Activated B cell treated with CpG ODN at 0.5 μM for 24 hours (primary cell): ENCODE measurements at regions not wholly inside any gene's neighbourhood (a gene's known extent, or its start where the extent isn't known, plus 50 kb on each side); places are given as distances from the start of the nearest gene placed in this dataset.

Experiments
- ATAC-seq: fragments of 200-7000 bp; cut with Tn5 transposase; one replicate; pipeline ENCODE4 v1.10.0; 2021; ENCODE audit warnings: low read depth, mild to moderate bottlenecking, moderate library complexity
- CTCF ChIA-PET: fragments of 350-600 bp; sonication (Branson Sonifier 250); formaldehyde crosslinking; loops from one replicate; lab custom pipeline; 2021; ENCODE audit warnings: antibody characterized with exemption; lab: Charles Lee
- POLR2A ChIA-PET: fragments of 350-600 bp; sonication (Branson Sonifier 250); formaldehyde crosslinking; loops from one replicate; lab custom pipeline; 2021; ENCODE audit warnings: antibody characterized with exemption; lab: Charles Lee
- DNase-seq: peaks from one replicate; pipeline ENCODE4 v3.0.0; 2022
- H3K27ac Mint-ChIP-seq: one replicate; pipeline ENCODE4 v1.8.0; 2020; ENCODE audit warnings: mixed read lengths
- H3K27me3 Mint-ChIP-seq: one replicate; pipeline ENCODE4 v1.8.0; 2021; ENCODE audit warnings: mixed read lengths
- H3K36me3 Mint-ChIP-seq: one replicate; pipeline ENCODE4 v1.8.0; 2021; ENCODE audit warnings: low read depth, mixed read lengths
- H3K4me1 Mint-ChIP-seq: one replicate; pipeline ENCODE4 v1.8.0; 2021; ENCODE audit warnings: mixed read lengths
- H3K4me3 Mint-ChIP-seq: one replicate; pipeline ENCODE4 v1.8.0; 2020; ENCODE audit warnings: mild to moderate bottlenecking, mixed read lengths
- H3K9me3 Mint-ChIP-seq: one replicate; pipeline ENCODE4 v1.8.0; 2020; ENCODE audit warnings: mixed read lengths
- intact Hi-C: fragments of 100-400 bp; cut with micrococcal nuclease; formaldehyde crosslinking; loops from one replicate; pipeline ENCODE4 v1.15.1; 2024
- TF ChIP-seq, protein P1 (sequence below): fragments of 200-600 bp; IDR thresholded peaks from one replicate; pipeline ENCODE4 v1.8.0; 2022; ENCODE audit warnings: antibody characterized with exemption, mild to moderate bottlenecking

DNA sequence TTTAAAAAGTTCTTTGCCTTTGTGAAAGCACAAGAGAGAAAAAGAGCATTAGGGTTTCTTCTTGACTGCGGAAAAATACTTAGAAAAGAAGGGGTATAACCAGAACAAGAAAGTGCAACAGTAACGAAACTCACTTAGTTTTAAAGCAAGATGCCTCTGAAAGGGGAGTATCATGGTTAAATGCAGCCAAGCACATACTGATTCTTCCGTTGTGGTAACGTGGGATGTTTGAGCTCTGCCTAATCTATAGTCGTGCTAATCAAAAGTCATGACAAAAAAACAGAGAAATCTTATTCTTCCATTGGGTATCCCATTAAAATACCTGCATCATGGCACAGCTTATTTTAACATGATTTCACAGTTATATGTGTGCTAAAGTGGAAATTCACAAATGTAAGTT is 187.8 kb upstream of the LRFN5 start:
- Mint-ChIP-seq H3K4me3 (no peak overlapping the region), H3K9me3 (no peaks in the 10 kb centered on the region), H3K27ac (no peak overlapping the region), H3K4me1 (no peaks in the 10 kb centered on the region), H3K36me3 (no peaks in the 10 kb centered on the region), H3K27me3 (no peaks in the 10 kb centered on the region)
- CTCF ChIA-PET: no interaction called here
- ATAC-seq (no peak), DNase-seq (no peak)
- TF ChIP-seq, protein P1, sequence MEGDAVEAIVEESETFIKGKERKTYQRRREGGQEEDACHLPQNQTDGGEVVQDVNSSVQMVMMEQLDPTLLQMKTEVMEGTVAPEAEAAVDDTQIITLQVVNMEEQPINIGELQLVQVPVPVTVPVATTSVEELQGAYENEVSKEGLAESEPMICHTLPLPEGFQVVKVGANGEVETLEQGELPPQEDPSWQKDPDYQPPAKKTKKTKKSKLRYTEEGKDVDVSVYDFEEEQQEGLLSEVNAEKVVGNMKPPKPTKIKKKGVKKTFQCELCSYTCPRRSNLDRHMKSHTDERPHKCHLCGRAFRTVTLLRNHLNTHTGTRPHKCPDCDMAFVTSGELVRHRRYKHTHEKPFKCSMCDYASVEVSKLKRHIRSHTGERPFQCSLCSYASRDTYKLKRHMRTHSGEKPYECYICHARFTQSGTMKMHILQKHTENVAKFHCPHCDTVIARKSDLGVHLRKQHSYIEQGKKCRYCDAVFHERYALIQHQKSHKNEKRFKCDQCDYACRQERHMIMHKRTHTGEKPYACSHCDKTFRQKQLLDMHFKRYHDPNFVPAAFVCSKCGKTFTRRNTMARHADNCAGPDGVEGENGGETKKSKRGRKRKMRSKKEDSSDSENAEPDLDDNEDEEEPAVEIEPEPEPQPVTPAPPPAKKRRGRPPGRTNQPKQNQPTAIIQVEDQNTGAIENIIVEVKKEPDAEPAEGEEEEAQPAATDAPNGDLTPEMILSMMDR: no peak
- POLR2A ChIA-PET: no interaction called here
- intact Hi-C loops: no loop called here

DNA sequence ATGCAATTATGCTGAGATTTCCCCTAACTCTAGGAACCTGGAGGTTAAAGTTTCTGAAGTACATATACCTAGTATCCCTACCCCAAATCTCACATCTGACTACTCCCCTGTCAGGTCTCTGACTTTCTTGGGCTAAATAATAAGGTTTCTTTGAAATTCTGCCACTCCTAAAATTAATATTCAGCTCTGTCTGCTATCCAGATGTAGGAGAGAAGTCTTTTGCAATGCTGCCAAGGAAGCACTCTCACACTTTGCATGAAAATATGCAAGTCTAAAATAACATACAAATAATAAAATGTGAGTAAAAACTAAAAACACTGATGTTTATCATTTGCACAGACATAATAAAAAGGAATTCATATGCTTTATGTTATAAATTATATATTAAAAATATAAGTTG is 196.9 kb upstream of the LRFN5 start:
- ATAC-seq (no peak), DNase-seq (no peak)
- H3K9me3 Mint-ChIP-seq: peaks cover 4% of the 10 kb centered on the region
- H3K27me3 Mint-ChIP-seq: no peaks in the 10 kb centered on the region
- CTCF ChIA-PET: no interaction called here
- H3K27ac Mint-ChIP-seq: no peak overlapping the region
- TF ChIP-seq, protein P1: no peak
- H3K4me1 Mint-ChIP-seq: no peaks in the 10 kb centered on the region
- intact Hi-C loops: no loop called here
- H3K4me3 Mint-ChIP-seq: no peak overlapping the region
- POLR2A ChIA-PET: no interaction called here
- no peaks in the 10 kb centered on the region for H3K36me3 Mint-ChIP-seq

DNA sequence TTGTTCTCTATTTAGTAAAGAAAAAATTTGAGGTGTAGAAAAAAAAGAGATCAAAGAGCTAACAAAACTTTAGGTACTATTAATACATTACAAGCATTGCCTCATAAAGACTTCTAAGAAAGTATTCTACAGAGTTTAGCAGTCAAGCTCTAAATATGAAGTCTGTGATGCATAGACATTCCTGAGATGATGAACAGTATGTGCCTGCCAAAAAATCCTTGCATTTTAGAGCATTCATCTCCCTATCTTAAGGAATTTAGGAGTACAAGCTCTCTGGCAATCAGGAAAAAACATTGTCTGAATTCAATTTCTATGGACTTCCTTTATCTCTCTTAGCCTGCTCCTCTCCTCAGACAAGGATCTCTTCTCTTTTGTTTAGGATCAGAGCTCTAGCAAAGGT is 202.6 kb upstream of the LRFN5 start:
- TF ChIP-seq, protein P1: no peak
- H3K27ac Mint-ChIP-seq: no peak overlapping the region
- H3K9me3 Mint-ChIP-seq: peaks cover 4% of the 10 kb centered on the region
- H3K36me3 Mint-ChIP-seq: no peaks in the 10 kb centered on the region
- no peaks in the 10 kb centered on the region for H3K4me1 Mint-ChIP-seq
- ChIA-PET CTCF (no interaction called here), POLR2A (no interaction called here)
- ATAC-seq (no peak), DNase-seq (no peak)
- no peak overlapping the region for H3K4me3 Mint-ChIP-seq
- intact Hi-C loops: no loop called here
- no peaks in the 10 kb centered on the region for H3K27me3 Mint-ChIP-seq

DNA sequence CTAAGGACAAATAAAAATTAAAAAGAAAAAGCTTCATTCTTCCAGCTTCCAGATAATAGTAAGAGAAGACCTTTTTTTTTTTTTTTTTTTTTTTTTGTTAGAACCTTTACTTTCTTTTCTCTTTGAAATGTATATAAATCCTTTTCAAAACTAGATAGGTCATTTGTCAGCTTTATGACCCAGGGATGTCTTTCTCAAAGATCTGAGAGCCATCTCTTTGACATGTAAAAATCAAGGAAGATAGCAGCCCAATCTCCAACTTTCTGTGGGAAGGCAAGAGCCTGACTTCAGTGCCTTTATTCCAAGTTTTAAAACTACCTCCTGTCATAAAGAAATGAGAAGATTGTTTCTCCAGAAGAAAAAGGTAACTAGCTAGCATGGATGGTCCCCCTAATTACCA is 203.3 kb upstream of the LRFN5 start:
- intact Hi-C loops: no loop called here
- no peak for DNase-seq
- TF ChIP-seq, protein P1: no peak
- H3K9me3 Mint-ChIP-seq: peaks cover 4% of the 10 kb centered on the region
- CTCF ChIA-PET: no interaction called here
- no peak overlapping the region for H3K27ac Mint-ChIP-seq
- H3K4me1 Mint-ChIP-seq: no peaks in the 10 kb centered on the region
- H3K4me3 Mint-ChIP-seq: no peak overlapping the region
- H3K27me3 Mint-ChIP-seq: no peaks in the 10 kb centered on the region
- no peaks in the 10 kb centered on the region for H3K36me3 Mint-ChIP-seq
- POLR2A ChIA-PET: no interaction called here
- ATAC-seq: no peak

DNA sequence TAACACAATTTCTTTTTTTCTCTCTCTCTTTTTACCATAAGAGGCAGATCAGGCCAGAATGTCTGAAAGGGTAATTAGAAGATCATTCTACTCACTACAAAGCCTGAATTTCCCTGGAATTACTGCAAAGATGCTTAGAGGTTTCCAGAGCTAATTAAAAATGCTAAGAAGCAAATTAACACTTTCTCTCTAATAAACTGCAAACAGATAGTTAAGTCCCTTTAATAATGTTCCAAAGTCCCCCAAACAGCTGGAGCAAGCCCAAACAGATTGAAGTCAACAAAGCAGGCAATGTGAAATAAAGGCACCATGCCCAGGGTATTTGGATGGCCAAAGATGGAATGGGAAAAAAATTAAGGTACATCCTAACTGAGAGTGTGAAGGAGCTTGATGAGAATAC is 208.8 kb upstream of the LRFN5 start:
- intact Hi-C loops: no loop called here
- Mint-ChIP-seq H3K9me3 (peaks cover 2% of the 10 kb centered on the region), H3K27ac (no peak overlapping the region), H3K36me3 (no peaks in the 10 kb centered on the region), H3K27me3 (no peaks in the 10 kb centered on the region), H3K4me3 (no peak overlapping the region), H3K4me1 (no peaks in the 10 kb centered on the region)
- ATAC-seq (no peak), DNase-seq (no peak)
- TF ChIP-seq, protein P1: no peak
- CTCF ChIA-PET: no interaction called here
- POLR2A ChIA-PET: no interaction called here
